D721Med (cell line): ENCODE measurements at regions not wholly inside any gene's neighbourhood (a gene's known extent, or its start where the extent isn't known, plus 50 kb on each side); places are given as distances from the start of the nearest gene placed in this dataset.

Source experiments
- DNase-seq: peaks from one replicate; pipeline ENCODE4 v3.0.0; 2011; ENCODE audit warnings: low spot score; ENCODE audit not compliant: insufficient read length
- FAIRE-seq: peaks from 2 replicates; lab custom pipeline; 2011; peaks lifted over from hg19 to GRCh38; lab: Jason Lieb, UNC
- TF ChIP-seq, protein P1 (sequence below): IDR thresholded peaks from 2 replicates; pipeline ENCODE4 v1.5.1; 2012; ENCODE audit warnings: mild to moderate bottlenecking, control low read depth; ENCODE audit not compliant: insufficient read depth; ENCODE audit errors: missing control alignments

DNA sequence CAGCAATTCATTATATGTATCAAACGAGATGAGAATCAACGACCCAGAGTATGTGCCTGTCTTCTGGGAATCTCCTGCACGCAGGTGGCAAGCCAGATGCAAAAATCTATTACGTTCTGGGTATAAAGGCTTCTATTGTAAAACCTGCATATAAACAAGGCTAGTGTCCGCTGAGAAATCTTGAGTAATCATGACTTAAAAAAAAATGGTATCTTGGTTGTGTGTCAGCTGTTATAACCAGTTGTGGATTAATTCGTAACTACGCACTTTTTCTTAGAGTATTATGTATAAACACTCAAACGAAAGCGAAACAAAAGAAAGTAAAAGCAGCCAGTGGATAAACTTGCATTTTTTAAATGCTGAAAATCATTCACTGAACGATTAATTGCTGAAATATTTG lies 509.1 kb downstream of the RSL24D1 start:
- no peak for FAIRE-seq
- DNase-seq, result no peak
- TF ChIP-seq, protein P1, sequence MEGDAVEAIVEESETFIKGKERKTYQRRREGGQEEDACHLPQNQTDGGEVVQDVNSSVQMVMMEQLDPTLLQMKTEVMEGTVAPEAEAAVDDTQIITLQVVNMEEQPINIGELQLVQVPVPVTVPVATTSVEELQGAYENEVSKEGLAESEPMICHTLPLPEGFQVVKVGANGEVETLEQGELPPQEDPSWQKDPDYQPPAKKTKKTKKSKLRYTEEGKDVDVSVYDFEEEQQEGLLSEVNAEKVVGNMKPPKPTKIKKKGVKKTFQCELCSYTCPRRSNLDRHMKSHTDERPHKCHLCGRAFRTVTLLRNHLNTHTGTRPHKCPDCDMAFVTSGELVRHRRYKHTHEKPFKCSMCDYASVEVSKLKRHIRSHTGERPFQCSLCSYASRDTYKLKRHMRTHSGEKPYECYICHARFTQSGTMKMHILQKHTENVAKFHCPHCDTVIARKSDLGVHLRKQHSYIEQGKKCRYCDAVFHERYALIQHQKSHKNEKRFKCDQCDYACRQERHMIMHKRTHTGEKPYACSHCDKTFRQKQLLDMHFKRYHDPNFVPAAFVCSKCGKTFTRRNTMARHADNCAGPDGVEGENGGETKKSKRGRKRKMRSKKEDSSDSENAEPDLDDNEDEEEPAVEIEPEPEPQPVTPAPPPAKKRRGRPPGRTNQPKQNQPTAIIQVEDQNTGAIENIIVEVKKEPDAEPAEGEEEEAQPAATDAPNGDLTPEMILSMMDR, result no peak
